ENCODE measurements at regions not wholly inside any gene's neighbourhood (a gene's known extent, or its start where the extent isn't known, plus 50 kb on each side); places are given as distances from the start of the nearest gene placed in this dataset.

GRCh38 chr6:90463359-90463758 is 123.5 kb downstream of the MAP3K7 start:
- TF ChIP-seq CTCF (IDR thresholded peaks at IDR 0.05; ENCODE audit: control insufficient read depth, insufficient read depth, low read depth, low read length, missing control alignments) = no peak
- DNase-seq (ENCODE audit: low read depth) = no peak

DNA sequence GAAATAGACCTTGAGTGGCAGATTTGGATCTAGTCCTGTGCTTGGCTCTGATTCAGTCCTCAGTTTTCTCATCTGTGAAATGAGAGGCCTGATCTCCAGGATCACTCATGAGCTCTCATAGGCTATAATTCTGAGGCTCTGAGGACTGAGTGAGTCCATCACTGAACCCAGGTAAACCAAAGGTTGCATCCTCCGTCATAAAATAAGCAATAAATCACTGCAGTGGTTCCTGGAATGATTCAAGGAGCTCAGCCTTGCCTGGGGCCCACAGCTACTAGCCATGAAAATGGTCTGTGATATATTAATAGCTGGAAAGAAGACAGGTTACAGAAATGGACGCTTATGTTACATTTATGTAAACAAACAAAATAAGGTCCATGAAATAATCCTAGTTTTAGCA is 124.8 kb downstream of the MAP3K7 start:
- no peak for TF ChIP-seq CTCF (IDR thresholded peaks at IDR 0.05; ENCODE audit: control insufficient read depth, insufficient read depth, low read depth, low read length, missing control alignments)
- DNase-seq (ENCODE audit: low read depth) = no peak
- H3K4me3 ChIP-seq (ENCODE audit: control insufficient read depth, low read depth, low read length) = no peak overlapping the region

More at GRCh38 chr6:90463359-90463758, 123.5 kb downstream of the MAP3K7 start:
- H3K4me3 ChIP-seq (ENCODE audit: control insufficient read depth, low read depth, low read length) = no peak overlapping the region

- DNase-seq (ENCODE audit: low read depth) = no peak
- H3K4me3 ChIP-seq (ENCODE audit: control insufficient read depth, low read depth, low read length) = no peak overlapping the region
- no peak for TF ChIP-seq CTCF (IDR thresholded peaks at IDR 0.05; ENCODE audit: control insufficient read depth, insufficient read depth, low read depth, low read length, missing control alignments)
Observed at GRCh38 chr6:90461383-90461782, 125.5 kb downstream of the MAP3K7 start.

DNA sequence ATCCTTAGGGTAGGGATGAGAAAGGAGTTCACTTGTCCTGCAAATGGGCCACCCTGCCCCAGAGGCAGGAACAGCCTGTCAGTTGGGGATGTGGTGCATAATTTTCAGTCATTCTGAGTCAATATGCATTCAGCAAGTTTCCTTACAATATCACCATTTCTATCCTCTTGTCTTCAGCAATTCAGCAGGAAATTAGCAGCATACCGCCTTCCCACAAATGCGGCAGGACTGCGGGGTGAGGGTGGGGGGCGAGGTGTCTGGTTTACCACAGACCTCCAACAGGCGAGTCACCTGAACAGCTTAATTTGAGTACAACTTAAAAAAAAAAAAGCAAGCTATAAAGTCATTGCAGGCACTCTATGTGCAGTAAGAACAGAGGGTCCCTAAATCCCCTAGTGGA is 126.8 kb downstream of the MAP3K7 start:
- TF ChIP-seq CTCF (IDR thresholded peaks at IDR 0.05; ENCODE audit: control insufficient read depth, insufficient read depth, low read depth, low read length, missing control alignments) = no peak
- H3K4me3 ChIP-seq (ENCODE audit: control insufficient read depth, low read depth, low read length) = no peak overlapping the region
- DNase-seq (ENCODE audit: low read depth) = no peak

- DNase-seq (ENCODE audit: low read depth) = no peak
- no peak overlapping the region for H3K4me3 ChIP-seq (ENCODE audit: control insufficient read depth, low read depth, low read length)
- TF ChIP-seq CTCF (IDR thresholded peaks at IDR 0.05; ENCODE audit: control insufficient read depth, insufficient read depth, low read depth, low read length, missing control alignments) = no peak
Observed at GRCh38 chr6:90459225-90459758, 127.6 kb downstream of the MAP3K7 start.

DNA sequence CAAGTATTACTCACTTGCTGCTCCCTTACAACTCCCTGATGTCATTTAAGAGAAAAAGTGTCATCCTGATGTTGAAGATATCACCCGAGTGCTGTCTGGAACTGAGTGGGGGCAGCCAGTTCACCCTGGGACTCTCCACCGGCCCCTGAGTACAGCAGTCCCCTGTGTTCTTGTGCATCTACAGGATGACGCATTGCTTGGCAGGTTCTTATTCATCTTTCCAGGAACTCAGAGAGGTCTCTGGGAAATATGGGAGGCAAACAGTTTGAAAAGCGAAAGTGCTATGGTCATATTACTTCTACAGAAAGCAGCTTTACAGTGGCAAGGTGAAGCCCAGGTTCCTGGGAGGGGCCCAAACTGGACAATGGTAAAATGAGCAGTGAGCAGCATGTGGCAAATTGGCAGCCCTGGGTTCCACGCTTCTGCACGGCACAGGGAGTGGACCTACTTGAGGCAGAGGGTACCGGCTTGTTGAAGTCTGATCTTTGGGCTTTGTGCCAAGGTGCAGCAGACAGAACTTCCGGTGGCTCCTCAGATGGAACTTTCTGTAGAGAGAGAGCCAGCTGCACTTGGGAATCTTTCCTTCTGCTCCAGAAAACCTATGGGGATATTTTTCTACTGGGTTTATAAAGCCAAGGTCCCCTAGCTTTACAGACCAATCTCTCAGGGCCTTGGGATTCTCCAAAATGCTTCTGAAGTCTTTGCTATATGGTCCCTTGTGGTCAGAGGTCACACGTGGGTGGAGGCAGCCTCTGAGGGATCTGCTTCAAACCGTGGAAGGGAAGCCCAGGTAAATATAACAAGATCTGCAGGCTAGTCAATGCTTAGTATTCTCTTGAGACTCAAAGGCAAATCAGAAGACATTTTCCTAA is 128.3 kb downstream of the MAP3K7 start:
- H3K4me3 ChIP-seq (ENCODE audit: control insufficient read depth, low read depth, low read length) = no peak overlapping the region
- no peak for TF ChIP-seq CTCF (IDR thresholded peaks at IDR 0.05; ENCODE audit: control insufficient read depth, insufficient read depth, low read depth, low read length, missing control alignments)
- no peak for DNase-seq (ENCODE audit: low read depth)
